Trophoblast cell (in vitro differentiated cells and primary cell): ENCODE measurements at regions not wholly inside any gene's neighbourhood (a gene's known extent, or its start where the extent isn't known, plus 50 kb on each side); places are given as distances from the start of the nearest gene placed in this dataset.
A peak's percentile ranks its signal among the peaks of the same experiment; 100 is the strongest.
"Not testable (repeated sequence)": the region's sequence is repeated elsewhere in the genome, so short reads cannot be mapped to it uniquely, and the experiment has no call there.

Experiments
- DNase-seq, 2 donors: peaks; one replicate each; pipeline ENCODE4 v3.0.0-alpha.2; 2016
- H2AFZ ChIP-seq: 2 replicates; pipeline ENCODE4 v1.6.1; 2013; ENCODE audit warnings: low read length, moderate library complexity, mild to moderate bottlenecking; ENCODE audit not compliant: insufficient read depth, poor library complexity
- H2AK5ac ChIP-seq: 2 replicates; pipeline ENCODE4 v1.6.1; 2013; ENCODE audit warnings: mild to moderate bottlenecking, low read length
- H2BK120ac ChIP-seq: 2 replicates; pipeline ENCODE4 v1.6.1; 2013; ENCODE audit warnings: low read length, mild to moderate bottlenecking, moderate library complexity; ENCODE audit not compliant: insufficient read depth, poor library complexity
- H2BK12ac ChIP-seq: 2 replicates; pipeline ENCODE4 v1.6.1; 2013; ENCODE audit warnings: mild to moderate bottlenecking, low read length, moderate library complexity
- H2BK5ac ChIP-seq: 2 replicates; pipeline ENCODE4 v1.6.1; 2013; ENCODE audit warnings: low read length, low read depth, moderate library complexity, mild to moderate bottlenecking; ENCODE audit not compliant: poor library complexity
- H3K14ac ChIP-seq: 2 replicates; pipeline ENCODE4 v1.6.1; 2013; ENCODE audit warnings: mild to moderate bottlenecking, low read length
- H3K18ac ChIP-seq: 2 replicates; pipeline ENCODE4 v1.6.1; 2013; ENCODE audit warnings: mild to moderate bottlenecking, low read length
- H3K23ac ChIP-seq: 2 replicates; pipeline ENCODE4 v1.6.1; 2013; ENCODE audit warnings: low read length
- H3K27ac ChIP-seq: 2 replicates; pipeline ENCODE4 v1.5.1; 2013; ENCODE audit warnings: low read depth, mild to moderate bottlenecking, inconsistent platforms, low read length, moderate library complexity
- H3K27me3 ChIP-seq: 2 replicates; pipeline ENCODE4 v1.6.1; 2013; ENCODE audit warnings: inconsistent platforms, mild to moderate bottlenecking, low read length, moderate library complexity; ENCODE audit not compliant: insufficient read depth
- H3K36me3 ChIP-seq, 2 experiments: 1 replicate in 1 of 2; 2 replicates in 1 of 2; pipeline ENCODE4 v1.6.1; 2013; ENCODE audit warnings: low read length in 2 of 2, mild to moderate bottlenecking in 2 of 2, moderate library complexity in 1 of 2; ENCODE audit not compliant: insufficient read depth in 2 of 2, control insufficient read depth in 1 of 2
- H3K4ac ChIP-seq: 2 replicates; pipeline ENCODE4 v1.6.1; 2013; ENCODE audit warnings: low read depth, mild to moderate bottlenecking, low read length, moderate library complexity
- H3K4me1 ChIP-seq, 2 experiments: 1 replicate in 1 of 2; 2 replicates in 1 of 2; pipeline ENCODE4 v1.6.1; 2013; ENCODE audit warnings: low read length in 2 of 2, mild to moderate bottlenecking in 2 of 2, moderate library complexity in 1 of 2; ENCODE audit not compliant: insufficient read depth in 2 of 2, control insufficient read depth in 1 of 2
- H3K4me2 ChIP-seq: 2 replicates; pipeline ENCODE4 v1.6.1; 2013; ENCODE audit warnings: inconsistent platforms, mild to moderate bottlenecking, low read length, moderate library complexity
- H3K4me3 ChIP-seq: 2 replicates; pipeline ENCODE4 v1.5.1; 2013; ENCODE audit warnings: mild to moderate bottlenecking, low read depth, low read length, inconsistent platforms
- H3K79me1 ChIP-seq: one replicate; pipeline ENCODE4 v1.6.1; 2013; ENCODE audit warnings: low read length
- H3K79me2 ChIP-seq: 2 replicates; pipeline ENCODE4 v1.6.1; 2013; ENCODE audit warnings: low read length, mild to moderate bottlenecking; ENCODE audit not compliant: control insufficient read depth, insufficient read depth, poor library complexity
- H3K9ac ChIP-seq: 2 replicates; pipeline ENCODE4 v1.6.1; 2013; ENCODE audit warnings: mild to moderate bottlenecking, low read length
- H3K9me3 ChIP-seq: 2 replicates; pipeline ENCODE4 v1.6.1; 2013; ENCODE audit warnings: low read depth, mild to moderate bottlenecking, control low read depth, inconsistent platforms, low read length; ENCODE audit not compliant: insufficient read depth
- H4K12ac ChIP-seq: 2 replicates; pipeline ENCODE4 v1.6.1; 2013; ENCODE audit warnings: low read depth, mild to moderate bottlenecking, low read length, moderate library complexity
- H4K8ac ChIP-seq: 2 replicates; pipeline ENCODE4 v1.6.1; 2013; ENCODE audit warnings: low read depth, mild to moderate bottlenecking, low read length, moderate library complexity
- H4K91ac ChIP-seq: one replicate; pipeline ENCODE4 v1.6.1; 2013; ENCODE audit warnings: low read depth, mild to moderate bottlenecking, low read length, moderate library complexity
- WGBS: extraction: QIAGEN DNeasy Blood & Tissue Kit; methylation state at CpG from one replicate; pipeline ENCODE4 v1.1.7; 2013; ENCODE audit warnings: missing lambda C conversion rate; ENCODE audit not compliant: insufficient read length, insufficient coverage; ENCODE audit errors: extremely low coverage; 5-methylcytosine and 5-hydroxymethylcytosine counted together

- no peak overlapping the region for H2BK120ac ChIP-seq
- H4K8ac ChIP-seq: no peak overlapping the region
- no peaks in the 10 kb centered on the region for H3K79me2 ChIP-seq
- H3K79me1 ChIP-seq: peaks cover 8% of the 10 kb centered on the region
- no CpG with 5 or more reads among the region's 16 CpGs for whole genome bisulfite sequencing
- no peak overlapping the region for H2BK12ac ChIP-seq
- no peak overlapping the region for H3K4me2 ChIP-seq
- H3K23ac ChIP-seq: no peak overlapping the region
- no peak overlapping the region for H3K27ac ChIP-seq
- H3K4me3 ChIP-seq: no peak overlapping the region
- H4K91ac ChIP-seq: no peak overlapping the region
- no peak for DNase-seq
- H3K9ac ChIP-seq: no peak overlapping the region
- H3K36me3 ChIP-seq: no peaks in the 10 kb centered on the region
- H4K12ac ChIP-seq: no peak overlapping the region
- peaks cover 4 to 5% of the 10 kb centered on the region in 2 experiments for H3K4me1 ChIP-seq
- no peak overlapping the region for H3K14ac ChIP-seq
- no peaks in the 10 kb centered on the region for H3K27me3 ChIP-seq
- no peak overlapping the region for H2AFZ ChIP-seq
- no peak overlapping the region for H2BK5ac ChIP-seq
- no peak overlapping the region for H3K4ac ChIP-seq
- no peak overlapping the region for H3K18ac ChIP-seq
- no peaks in the 10 kb centered on the region for H3K9me3 ChIP-seq
- no peak overlapping the region for H2AK5ac ChIP-seq
Measured at GRCh38 chr2:224098481-224099230, 59.6 kb upstream of the SERPINE2 start.

GRCh38 chr2:224094413-224094812, 55.3 kb upstream of the SERPINE2 start:
- H2BK120ac ChIP-seq: no peak overlapping the region
- H3K9ac ChIP-seq: no peak overlapping the region
- H3K27me3 ChIP-seq: no peaks in the 10 kb centered on the region
- H2BK5ac ChIP-seq: no peak overlapping the region
- H3K23ac ChIP-seq: no peak overlapping the region
- no peak overlapping the region for H4K8ac ChIP-seq
- H3K27ac ChIP-seq: no peak overlapping the region
- no peak overlapping the region for H2AK5ac ChIP-seq
- H3K4me3 ChIP-seq: no peak overlapping the region
- H2BK12ac ChIP-seq: no peak overlapping the region
- no peaks in the 10 kb centered on the region for H3K79me2 ChIP-seq
- no peak overlapping the region for H4K91ac ChIP-seq
- no peak overlapping the region for H3K4me2 ChIP-seq
- H3K4me1 ChIP-seq: no peaks in the 10 kb centered on the region
- no CpG with 5 or more reads among the region's 1 CpG for WGBS
- H2AFZ ChIP-seq: no peak overlapping the region
- no peak overlapping the region for H3K18ac ChIP-seq
- H3K36me3 ChIP-seq: no peaks in the 10 kb centered on the region
- no peaks in the 10 kb centered on the region for H3K9me3 ChIP-seq
- no peak overlapping the region for H3K4ac ChIP-seq
- H3K14ac ChIP-seq: no peak overlapping the region
- DNase-seq: no peak
- no peaks in the 10 kb centered on the region for H3K79me1 ChIP-seq
- H4K12ac ChIP-seq: no peak overlapping the region

- not testable (repeated sequence) for H3K4ac ChIP-seq, H3K4me3 ChIP-seq, H3K36me3 ChIP-seq, H2AFZ ChIP-seq, H3K27me3 ChIP-seq, H2BK120ac ChIP-seq, H2AK5ac ChIP-seq, H3K9ac ChIP-seq, DNase-seq, H3K79me1 ChIP-seq, H4K91ac ChIP-seq, H3K27ac ChIP-seq, H3K23ac ChIP-seq, H3K79me2 ChIP-seq, H4K8ac ChIP-seq, H3K18ac ChIP-seq, H4K12ac ChIP-seq, H3K14ac ChIP-seq, H3K4me1 ChIP-seq, H3K4me2 ChIP-seq, H3K9me3 ChIP-seq, H2BK5ac ChIP-seq
- no CpG with 5 or more reads among the region's 5 CpGs for WGBS
- H2BK12ac ChIP-seq: peak overlapping the region; percentile 20
Measured at GRCh38 chr2:224091671-224092070, 52.6 kb upstream of the SERPINE2 start.

GRCh38 chr2:224089606-224090005, 50.5 kb upstream of the SERPINE2 start:
- not testable (repeated sequence) for H2BK12ac ChIP-seq, H4K8ac ChIP-seq, H2BK120ac ChIP-seq, H3K79me1 ChIP-seq, H3K4me1 ChIP-seq, H3K4me2 ChIP-seq, H3K4ac ChIP-seq, H3K27me3 ChIP-seq, H2AFZ ChIP-seq, H3K9me3 ChIP-seq, H3K23ac ChIP-seq, H3K27ac ChIP-seq, H2BK5ac ChIP-seq, H3K14ac ChIP-seq, H2AK5ac ChIP-seq, H3K18ac ChIP-seq, H4K12ac ChIP-seq, H4K91ac ChIP-seq, H3K79me2 ChIP-seq, DNase-seq, H3K4me3 ChIP-seq, H3K36me3 ChIP-seq, H3K9ac ChIP-seq
- WGBS: no CpG with 5 or more reads among the region's 6 CpGs
